HG02610 (cell line): ENCODE measurements at regions not wholly inside any gene's neighbourhood (a gene's known extent, or its start where the extent isn't known, plus 50 kb on each side); places are given as distances from the start of the nearest gene placed in this dataset.

Experiments
- ATAC-seq: cut with Tn5 transposase; IDR thresholded peaks from one replicate; pipeline ENCODE4 v1.9.1; 2021; ENCODE audit warnings: mild to moderate bottlenecking, moderate library complexity; ENCODE audit not compliant: unreplicated experiment

- no peak for ATAC-seq
These were observed 310.2 kb downstream of the ARL6IP6 start for GRCh38 chr2:153028626-153029025.

- ATAC-seq = no peak
These were observed 309.1 kb downstream of the ARL6IP6 start for GRCh38 chr2:153027533-153027932.

GRCh38 chr2:153020201-153020600 is 301.8 kb downstream of the ARL6IP6 start:
- no peak for ATAC-seq

GRCh38 chr2:153005071-153005730 is 286.8 kb downstream of the ARL6IP6 start:
- no peak for ATAC-seq

GRCh38 chr2:153004627-153005026 is 286.2 kb downstream of the ARL6IP6 start:
- ATAC-seq = no peak

- no peak for ATAC-seq
These were observed 255.7 kb downstream of the ARL6IP6 start for GRCh38 chr2:152974146-152974545.

- ATAC-seq = no peak
These were observed 253.3 kb downstream of the ARL6IP6 start for GRCh38 chr2:152971685-152972084.

- ATAC-seq = no peak
These were observed 244.0 kb downstream of the ARL6IP6 start for GRCh38 chr2:152962446-152962845.

- no peak for ATAC-seq
These were observed 242.9 kb downstream of the ARL6IP6 start for GRCh38 chr2:152961351-152961750.

- ATAC-seq = no peak
These were observed 231.7 kb downstream of the ARL6IP6 start for GRCh38 chr2:152950126-152950525.

- ATAC-seq = no peak
These were observed 225.7 kb downstream of the ARL6IP6 start for GRCh38 chr2:152944099-152944498.

- no peak for ATAC-seq
These were observed 224.6 kb downstream of the ARL6IP6 start for GRCh38 chr2:152942940-152943440.

- ATAC-seq = no peak
These were observed 212.1 kb downstream of the ARL6IP6 start for GRCh38 chr2:152930501-152930900.

- ATAC-seq = no peak
These were observed 211.2 kb downstream of the ARL6IP6 start for GRCh38 chr2:152929628-152930027.

GRCh38 chr2:152925547-152926448 is 207.4 kb downstream of the ARL6IP6 start:
- ATAC-seq = peak; percentile 80

GRCh38 chr2:152924722-152925121 is 206.3 kb downstream of the ARL6IP6 start:
- no peak for ATAC-seq

- no peak for ATAC-seq
These were observed 205.8 kb downstream of the ARL6IP6 start for GRCh38 chr2:152924219-152924618.

- ATAC-seq = no peak
These were observed 202.4 kb downstream of the ARL6IP6 start for GRCh38 chr2:152920846-152921245.

GRCh38 chr2:152910970-152911369 is 192.6 kb downstream of the ARL6IP6 start:
- no peak for ATAC-seq

- no peak for ATAC-seq
These were observed 188.6 kb downstream of the ARL6IP6 start for GRCh38 chr2:152907046-152907445.

GRCh38 chr2:152894051-152894450 is 175.6 kb downstream of the ARL6IP6 start:
- no peak for ATAC-seq

GRCh38 chr2:152890736-152891135 is 172.3 kb downstream of the ARL6IP6 start:
- ATAC-seq = no peak
